PC-3 (cell line): ENCODE measurements at regions not wholly inside any gene's neighbourhood (a gene's known extent, or its start where the extent isn't known, plus 50 kb on each side); places are given as distances from the start of the nearest gene placed in this dataset.

Source experiments
- CTCF ChIP-seq: fragments of 300-600 bp; sonication (generic); conservative IDR thresholded peaks from 2 replicates; pipeline ENCODE4 v1.5.1; 2017; ENCODE audit warnings: antibody characterized with exemption, low read depth, mild to moderate bottlenecking, low read length
- EZH2 ChIP-seq: fragments of 300-600 bp; sonication (generic); IDR thresholded peaks from one replicate; pipeline ENCODE4 v1.6.1; 2017; ENCODE audit warnings: antibody characterized with exemption, mild to moderate bottlenecking, low read length; ENCODE audit not compliant: unreplicated experiment
- EZH2phosphoT487 ChIP-seq: fragments of 300-600 bp; sonication (generic); IDR thresholded peaks from 2 replicates; pipeline ENCODE4 v1.6.1; 2018; ENCODE audit warnings: mild to moderate bottlenecking, antibody characterized with exemption, low read length, borderline replicate concordance

GRCh38 chr9:104999136-104999535 is 71.2 kb upstream of the ABCA1 start:
- TF ChIP-seq CTCF (no peak), EZH2 (no peak), EZH2phosphoT487 (no peak)
